ENCODE measurements at regions not wholly inside any gene's neighbourhood (a gene's known extent, or its start where the extent isn't known, plus 50 kb on each side); places are given as distances from the start of the nearest gene placed in this dataset.

DNA sequence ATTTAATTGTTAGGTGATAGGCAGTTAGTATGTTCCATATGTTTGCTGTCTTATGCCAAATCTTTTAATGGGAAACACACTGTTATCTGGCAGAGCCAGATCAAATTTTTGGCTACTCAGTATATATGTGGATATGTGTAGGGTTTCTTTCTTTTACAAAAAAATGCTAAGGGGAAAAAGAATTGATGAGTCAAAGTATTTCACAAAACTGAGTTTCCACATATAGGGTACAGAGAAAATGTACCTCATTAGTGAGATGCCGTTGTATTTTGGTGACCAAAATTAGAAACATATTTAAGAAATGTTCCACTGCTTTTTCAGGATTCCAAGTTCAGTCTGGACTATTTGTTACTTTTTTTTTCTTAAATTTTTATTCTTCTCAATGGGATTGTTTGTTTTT lies 201.2 kb upstream of the PTGFR start:
- H3K36me3 ChIP-seq (ENCODE audit: insufficient read depth, low read length) = no peaks in the 10 kb centered on the region
- peaks cover 8% of the 10 kb centered on the region for H3K4me1 ChIP-seq (ENCODE audit: insufficient read depth, low read length)
- no peaks in the 10 kb centered on the region for H3K9me3 ChIP-seq (ENCODE audit: low read depth, low read length)
- DNase-seq (ENCODE audit: insufficient read length, low spot score, missing footprints) = no peak
- H3K4me2 ChIP-seq (ENCODE audit: insufficient read depth, low read length) = no peak overlapping the region
- H4K20me1 ChIP-seq (ENCODE audit: insufficient read depth, low read length) = no peaks in the 10 kb centered on the region
- no peak overlapping the region for H3K27ac ChIP-seq (ENCODE audit: low read depth, low read length)
- H2AFZ ChIP-seq (ENCODE audit: low read length) = no peak overlapping the region
- H3K27me3 ChIP-seq (ENCODE audit: insufficient read depth, low read length) = no peaks in the 10 kb centered on the region
- no peaks in the 10 kb centered on the region for H3K79me2 ChIP-seq (ENCODE audit: insufficient read depth, low read length)
- no peak overlapping the region for H3K4me3 ChIP-seq (ENCODE audit: insufficient read depth, low read length)
- TF ChIP-seq, protein P1, sequence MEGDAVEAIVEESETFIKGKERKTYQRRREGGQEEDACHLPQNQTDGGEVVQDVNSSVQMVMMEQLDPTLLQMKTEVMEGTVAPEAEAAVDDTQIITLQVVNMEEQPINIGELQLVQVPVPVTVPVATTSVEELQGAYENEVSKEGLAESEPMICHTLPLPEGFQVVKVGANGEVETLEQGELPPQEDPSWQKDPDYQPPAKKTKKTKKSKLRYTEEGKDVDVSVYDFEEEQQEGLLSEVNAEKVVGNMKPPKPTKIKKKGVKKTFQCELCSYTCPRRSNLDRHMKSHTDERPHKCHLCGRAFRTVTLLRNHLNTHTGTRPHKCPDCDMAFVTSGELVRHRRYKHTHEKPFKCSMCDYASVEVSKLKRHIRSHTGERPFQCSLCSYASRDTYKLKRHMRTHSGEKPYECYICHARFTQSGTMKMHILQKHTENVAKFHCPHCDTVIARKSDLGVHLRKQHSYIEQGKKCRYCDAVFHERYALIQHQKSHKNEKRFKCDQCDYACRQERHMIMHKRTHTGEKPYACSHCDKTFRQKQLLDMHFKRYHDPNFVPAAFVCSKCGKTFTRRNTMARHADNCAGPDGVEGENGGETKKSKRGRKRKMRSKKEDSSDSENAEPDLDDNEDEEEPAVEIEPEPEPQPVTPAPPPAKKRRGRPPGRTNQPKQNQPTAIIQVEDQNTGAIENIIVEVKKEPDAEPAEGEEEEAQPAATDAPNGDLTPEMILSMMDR (IDR thresholded peaks at IDR 0.05; ENCODE audit: extremely low read depth, low read depth, low read length) = no peak

GRCh38 chr1:78291418-78291817 lies 199.4 kb upstream of the PTGFR start:
- Histone ChIP-seq H3K27me3 (ENCODE audit: insufficient read depth, low read length) (no peaks in the 10 kb centered on the region), H3K4me2 (ENCODE audit: insufficient read depth, low read length) (no peak overlapping the region), H3K4me1 (ENCODE audit: insufficient read depth, low read length) (peaks cover 8% of the 10 kb centered on the region), H3K9me3 (ENCODE audit: low read depth, low read length) (no peaks in the 10 kb centered on the region), H4K20me1 (ENCODE audit: insufficient read depth, low read length) (no peaks in the 10 kb centered on the region), H2AFZ (ENCODE audit: low read length) (no peak overlapping the region), H3K4me3 (ENCODE audit: insufficient read depth, low read length) (no peak overlapping the region), H3K27ac (ENCODE audit: low read depth, low read length) (no peak overlapping the region), H3K79me2 (ENCODE audit: insufficient read depth, low read length) (no peaks in the 10 kb centered on the region), H3K36me3 (ENCODE audit: insufficient read depth, low read length) (no peaks in the 10 kb centered on the region)
- TF ChIP-seq, protein P1 (IDR thresholded peaks at IDR 0.05; ENCODE audit: extremely low read depth, low read depth, low read length) = no peak
- no peak for DNase-seq (ENCODE audit: insufficient read length, low spot score, missing footprints)

GRCh38 chr1:78291872-78292271 lies 198.9 kb upstream of the PTGFR start:
- H3K27me3 ChIP-seq (ENCODE audit: insufficient read depth, low read length) = no peaks in the 10 kb centered on the region
- no peaks in the 10 kb centered on the region for H4K20me1 ChIP-seq (ENCODE audit: insufficient read depth, low read length)
- H3K4me3 ChIP-seq (ENCODE audit: insufficient read depth, low read length) = no peak overlapping the region
- H3K4me2 ChIP-seq (ENCODE audit: insufficient read depth, low read length) = no peak overlapping the region
- TF ChIP-seq, protein P1 (IDR thresholded peaks at IDR 0.05; ENCODE audit: extremely low read depth, low read depth, low read length) = no peak
- no peaks in the 10 kb centered on the region for H3K36me3 ChIP-seq (ENCODE audit: insufficient read depth, low read length)
- peaks cover 4% of the 10 kb centered on the region for H3K4me1 ChIP-seq (ENCODE audit: insufficient read depth, low read length)
- H3K9me3 ChIP-seq (ENCODE audit: low read depth, low read length) = no peaks in the 10 kb centered on the region
- H3K27ac ChIP-seq (ENCODE audit: low read depth, low read length) = no peak overlapping the region
- DNase-seq (ENCODE audit: insufficient read length, low spot score, missing footprints) = no peak
- no peak overlapping the region for H2AFZ ChIP-seq (ENCODE audit: low read length)
- no peaks in the 10 kb centered on the region for H3K79me2 ChIP-seq (ENCODE audit: insufficient read depth, low read length)

DNA sequence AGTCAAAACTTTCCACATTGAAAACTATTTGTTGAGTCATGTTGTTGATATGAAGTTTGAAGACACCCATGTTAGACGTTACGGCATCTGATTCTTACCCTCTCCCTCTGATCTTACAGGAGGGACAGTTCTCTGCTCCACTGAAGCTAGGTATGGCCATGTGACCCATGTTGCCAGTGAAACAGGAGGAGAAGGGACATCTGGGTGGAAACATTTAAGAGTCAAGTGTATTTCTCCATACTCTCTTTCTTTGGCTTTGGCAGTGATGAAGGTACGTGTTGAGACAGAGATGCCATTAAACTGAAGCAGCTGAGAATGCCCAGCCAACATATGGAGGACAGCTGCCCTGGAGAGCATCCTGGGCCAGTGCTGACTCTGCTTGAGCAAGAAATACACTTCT lies 198.4 kb upstream of the PTGFR start:
- H3K27me3 ChIP-seq (ENCODE audit: insufficient read depth, low read length) = no peaks in the 10 kb centered on the region
- no peaks in the 10 kb centered on the region for H4K20me1 ChIP-seq (ENCODE audit: insufficient read depth, low read length)
- H3K4me1 ChIP-seq (ENCODE audit: insufficient read depth, low read length) = peaks cover 3% of the 10 kb centered on the region
- no peaks in the 10 kb centered on the region for H3K9me3 ChIP-seq (ENCODE audit: low read depth, low read length)
- no peak overlapping the region for H2AFZ ChIP-seq (ENCODE audit: low read length)
- TF ChIP-seq, protein P1 (IDR thresholded peaks at IDR 0.05; ENCODE audit: extremely low read depth, low read depth, low read length) = no peak
- H3K36me3 ChIP-seq (ENCODE audit: insufficient read depth, low read length) = no peaks in the 10 kb centered on the region
- no peak for DNase-seq (ENCODE audit: insufficient read length, low spot score, missing footprints)
- no peak overlapping the region for H3K27ac ChIP-seq (ENCODE audit: low read depth, low read length)
- H3K79me2 ChIP-seq (ENCODE audit: insufficient read depth, low read length) = no peaks in the 10 kb centered on the region
- H3K4me2 ChIP-seq (ENCODE audit: insufficient read depth, low read length) = no peak overlapping the region
- no peak overlapping the region for H3K4me3 ChIP-seq (ENCODE audit: insufficient read depth, low read length)

All from osteoblast (primary cell).